ENCODE measurements at regions not wholly inside any gene's neighbourhood (a gene's known extent, or its start where the extent isn't known, plus 50 kb on each side); places are given as distances from the start of the nearest gene placed in this dataset.
"Not testable (repeated sequence)": the region's sequence is repeated elsewhere in the genome, so short reads cannot be mapped to it uniquely, and the experiment has no call there.

DNA sequence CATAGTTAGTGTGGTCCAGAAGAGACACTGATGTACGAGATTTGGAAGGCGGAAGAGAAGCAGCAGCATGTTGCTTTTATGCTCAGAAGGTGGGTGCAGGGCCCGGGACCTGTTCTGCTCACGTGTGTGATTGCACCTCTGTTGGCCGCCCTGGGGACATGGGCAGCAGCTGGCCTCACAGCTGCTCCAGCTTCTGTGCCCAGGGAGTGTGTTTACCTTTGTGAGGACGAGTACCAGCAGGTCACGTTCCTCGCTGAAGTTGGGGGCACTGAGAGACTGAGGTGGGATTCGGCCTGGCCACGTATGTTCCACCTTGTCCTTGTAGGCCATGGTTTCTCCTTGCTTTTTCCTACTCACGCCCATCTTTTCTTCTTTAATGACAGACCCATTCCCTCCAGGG lies 86.3 kb downstream of the PMAIP1 start:
- H3K4me3 ChIP-seq (ENCODE audit: low read depth, low read length), result no peak overlapping the region
- TF ChIP-seq, protein P1, sequence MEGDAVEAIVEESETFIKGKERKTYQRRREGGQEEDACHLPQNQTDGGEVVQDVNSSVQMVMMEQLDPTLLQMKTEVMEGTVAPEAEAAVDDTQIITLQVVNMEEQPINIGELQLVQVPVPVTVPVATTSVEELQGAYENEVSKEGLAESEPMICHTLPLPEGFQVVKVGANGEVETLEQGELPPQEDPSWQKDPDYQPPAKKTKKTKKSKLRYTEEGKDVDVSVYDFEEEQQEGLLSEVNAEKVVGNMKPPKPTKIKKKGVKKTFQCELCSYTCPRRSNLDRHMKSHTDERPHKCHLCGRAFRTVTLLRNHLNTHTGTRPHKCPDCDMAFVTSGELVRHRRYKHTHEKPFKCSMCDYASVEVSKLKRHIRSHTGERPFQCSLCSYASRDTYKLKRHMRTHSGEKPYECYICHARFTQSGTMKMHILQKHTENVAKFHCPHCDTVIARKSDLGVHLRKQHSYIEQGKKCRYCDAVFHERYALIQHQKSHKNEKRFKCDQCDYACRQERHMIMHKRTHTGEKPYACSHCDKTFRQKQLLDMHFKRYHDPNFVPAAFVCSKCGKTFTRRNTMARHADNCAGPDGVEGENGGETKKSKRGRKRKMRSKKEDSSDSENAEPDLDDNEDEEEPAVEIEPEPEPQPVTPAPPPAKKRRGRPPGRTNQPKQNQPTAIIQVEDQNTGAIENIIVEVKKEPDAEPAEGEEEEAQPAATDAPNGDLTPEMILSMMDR (IDR thresholded peaks at IDR 0.05; ENCODE audit: low read depth, low read length), result no peak

DNA sequence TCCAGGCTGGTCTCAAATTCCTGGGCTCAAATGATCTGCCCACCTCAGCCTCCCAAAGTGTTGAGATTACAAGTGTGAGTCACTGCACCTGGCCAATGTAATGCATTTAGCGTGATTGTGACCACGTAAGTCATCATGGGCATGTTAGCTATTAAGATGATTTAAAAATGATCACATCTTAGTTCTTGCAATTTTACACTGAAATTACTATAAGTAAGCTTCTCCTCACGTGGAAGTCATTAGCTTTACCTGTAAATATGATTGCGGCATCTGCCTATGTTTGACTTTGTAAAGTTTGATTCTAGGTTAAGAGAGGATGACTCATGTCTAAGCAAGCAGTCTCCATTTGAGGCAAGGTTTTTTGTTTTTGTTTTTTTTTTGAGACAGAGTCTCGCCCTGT lies 85.5 kb downstream of the PMAIP1 start:
- TF ChIP-seq, protein P1 (IDR thresholded peaks at IDR 0.05; ENCODE audit: low read depth, low read length), result no peak

DNA sequence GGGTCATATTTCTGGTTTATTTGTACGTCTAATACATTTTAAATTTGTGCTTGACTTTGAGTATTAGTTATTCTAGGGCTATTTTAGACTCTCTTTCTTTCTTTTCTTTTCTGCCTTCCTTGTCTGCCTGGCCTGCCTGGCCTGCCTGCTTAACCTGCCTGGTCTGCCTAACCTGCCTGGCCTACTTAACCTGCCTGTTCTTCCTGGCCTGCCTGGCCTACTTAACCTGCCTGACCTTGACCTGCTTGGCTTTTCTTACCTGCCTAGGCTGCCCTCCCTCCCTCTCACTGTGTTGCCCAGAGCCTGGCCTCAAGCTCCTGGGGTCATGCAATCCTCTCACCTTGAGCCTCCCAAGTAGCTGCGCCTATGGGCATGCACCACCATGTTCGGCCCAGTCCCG lies 83.7 kb downstream of the PMAIP1 start:
- TF ChIP-seq, protein P1 (IDR thresholded peaks at IDR 0.05; ENCODE audit: low read depth, low read length), result no peak
- H3K4me3 ChIP-seq (ENCODE audit: low read depth, low read length), result no peak overlapping the region

More for the DNA sequence above, 85.5 kb downstream of the PMAIP1 start:
- H3K4me3 ChIP-seq (ENCODE audit: low read depth, low read length), result no peak overlapping the region

DNA sequence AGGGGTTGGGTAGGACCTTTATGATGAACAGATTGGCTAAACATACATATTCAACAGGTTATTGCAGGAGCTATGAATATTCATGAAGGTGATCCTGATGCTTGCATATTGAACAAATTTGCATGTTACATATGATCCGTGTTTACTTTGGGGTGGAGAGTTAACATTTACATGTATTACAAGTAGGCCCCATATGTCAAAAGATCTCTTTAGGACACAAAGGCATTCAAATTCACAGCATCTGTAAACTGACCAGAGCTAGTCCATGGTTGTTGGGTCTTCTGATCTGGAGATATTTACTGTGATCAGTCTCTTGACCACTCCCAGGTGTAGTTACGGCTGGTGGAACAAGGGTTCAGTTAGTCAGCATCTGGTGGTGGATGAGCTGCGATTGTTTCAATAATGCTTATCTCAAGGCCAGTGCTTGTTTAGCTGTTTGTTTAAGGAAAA lies 80.4 kb downstream of the PMAIP1 start:
- no peak overlapping the region for H3K4me3 ChIP-seq (ENCODE audit: low read depth, low read length)
- TF ChIP-seq, protein P1 (IDR thresholded peaks at IDR 0.05; ENCODE audit: low read depth, low read length), result no peak

DNA sequence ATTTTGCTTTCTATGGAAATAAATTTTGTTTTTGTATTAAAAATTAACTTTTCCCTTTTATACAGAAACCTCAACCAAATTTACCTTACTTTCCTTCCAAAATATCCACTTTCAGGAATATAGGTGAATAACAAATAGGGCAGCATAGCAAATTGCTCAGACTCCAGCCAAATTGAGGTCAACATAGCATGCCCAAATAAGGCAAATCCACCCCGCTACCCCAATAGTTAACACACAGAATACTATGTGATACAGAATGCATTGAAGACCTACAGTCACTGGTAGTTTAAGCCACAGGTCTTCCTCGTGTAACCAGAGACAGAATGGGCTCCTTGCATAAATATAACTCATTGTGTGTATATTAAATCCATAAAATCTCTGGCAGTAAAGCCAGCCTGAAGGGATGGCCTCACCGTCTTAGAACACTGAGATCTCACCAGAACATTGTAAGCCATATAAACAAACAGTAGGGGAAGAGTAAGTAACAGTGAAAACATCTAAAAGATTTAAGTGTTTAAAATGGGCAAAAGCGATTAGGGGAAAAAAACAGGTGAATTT lies 72.2 kb downstream of the PMAIP1 start:
- TF ChIP-seq, protein P1 (IDR thresholded peaks at IDR 0.05; ENCODE audit: low read depth, low read length), result no peak
- no peak overlapping the region for H3K4me3 ChIP-seq (ENCODE audit: low read depth, low read length)

DNA sequence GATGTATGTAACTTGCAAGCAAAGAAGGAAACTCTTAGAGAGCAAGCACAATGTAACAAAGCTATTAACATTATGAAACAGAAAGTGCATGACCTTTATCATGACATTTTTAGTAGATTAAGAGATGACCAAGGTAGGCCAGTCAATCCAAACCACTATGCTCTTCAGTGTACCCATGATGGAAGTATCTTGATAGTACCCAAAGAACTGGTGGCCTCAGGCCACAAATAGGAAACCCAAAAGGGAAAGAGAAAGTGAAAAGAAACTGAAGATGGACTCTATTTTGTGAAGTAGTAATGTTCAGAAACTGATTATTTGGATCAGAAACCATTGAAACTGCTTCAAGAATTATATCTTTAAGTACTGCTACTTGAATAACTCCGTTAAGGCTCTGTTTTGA lies 71.3 kb downstream of the PMAIP1 start:
- H3K4me3 ChIP-seq (ENCODE audit: low read depth, low read length), result not testable (repeated sequence)

DNA sequence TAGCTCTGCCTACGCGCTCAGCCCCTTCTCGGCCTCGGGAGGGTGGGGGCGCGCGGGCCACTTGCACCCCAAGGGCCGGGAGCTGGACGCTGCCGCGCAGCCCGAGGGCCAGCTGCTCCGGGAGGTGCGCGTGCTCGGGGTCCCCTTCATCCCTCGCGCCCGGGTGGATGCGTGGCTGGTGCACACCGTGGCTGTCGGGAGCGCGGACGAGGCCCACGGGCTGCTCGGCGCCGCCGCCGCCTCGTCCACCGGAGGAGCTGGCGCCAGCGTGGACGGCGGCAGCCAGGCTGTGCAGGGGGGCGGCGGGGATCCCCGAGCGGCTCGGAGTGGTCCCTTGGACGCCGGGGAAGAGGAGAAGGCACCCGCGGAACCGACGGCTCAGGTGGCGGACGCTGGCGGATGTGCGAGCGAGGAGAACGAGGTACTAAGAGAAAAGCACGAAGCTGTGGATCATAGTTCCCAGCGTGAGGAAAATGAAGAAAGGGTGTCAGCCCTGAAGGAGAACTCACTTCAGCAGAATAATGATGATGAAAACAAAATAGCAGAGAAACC lies 69.8 kb downstream of the PMAIP1 start:
- H3K4me3 ChIP-seq (ENCODE audit: low read depth, low read length), result not testable (repeated sequence)

DNA sequence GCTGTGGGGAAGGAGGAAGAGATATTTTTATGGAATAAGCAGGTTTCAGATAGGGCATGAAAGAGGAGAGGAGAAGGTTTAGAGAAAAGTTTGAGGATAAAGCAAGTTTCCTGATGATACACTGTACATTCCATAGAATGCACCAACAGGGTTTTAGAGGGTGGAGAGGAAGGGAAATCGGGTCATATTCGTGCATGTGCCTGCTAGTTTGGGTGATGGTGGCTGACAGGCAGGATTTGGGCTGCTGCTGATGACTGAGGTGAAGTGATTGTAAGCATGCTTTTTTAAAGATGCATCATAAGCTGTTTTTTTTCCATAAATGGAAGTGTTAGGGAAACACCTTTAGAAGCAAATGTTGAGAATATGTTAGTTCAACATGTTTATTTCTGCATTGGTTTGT lies 68.8 kb downstream of the PMAIP1 start:
- TF ChIP-seq, protein P1 (IDR thresholded peaks at IDR 0.05; ENCODE audit: low read depth, low read length), result no peak
- no peak overlapping the region for H3K4me3 ChIP-seq (ENCODE audit: low read depth, low read length)
